T follicular helper cell (primary cell): ENCODE measurements at regions not wholly inside any gene's neighbourhood (a gene's known extent, or its start where the extent isn't known, plus 50 kb on each side); places are given as distances from the start of the nearest gene placed in this dataset.
"Not testable (repeated sequence)": the region's sequence is repeated elsewhere in the genome, so short reads cannot be mapped to it uniquely, and the experiment has no call there.

ENCODE experiments used
- DNase-seq: peaks from one replicate; pipeline ENCODE4 v3.0.0-alpha.2; 2020; ENCODE audit warnings: low read depth

DNA sequence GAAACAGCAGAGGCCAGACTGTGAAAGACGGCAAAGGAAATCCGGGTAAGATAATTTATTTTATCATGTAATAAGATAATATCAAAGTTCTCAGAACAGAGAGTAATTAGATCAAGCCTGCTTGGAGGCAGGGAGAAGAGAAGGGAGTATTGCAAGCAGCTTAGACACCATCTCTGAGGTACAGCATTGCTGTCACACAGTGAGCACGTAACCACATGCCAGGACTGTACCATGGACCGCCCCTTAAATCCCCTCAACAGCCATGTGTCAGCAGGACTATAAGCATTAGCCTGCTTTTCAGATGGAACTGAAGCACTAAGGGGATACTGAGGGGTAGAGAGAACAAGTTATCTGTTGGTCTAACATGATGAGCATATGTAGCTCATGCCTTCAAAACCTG, 141.5 kb downstream of the C6orf118 start:
- DNase-seq: no peak

DNA sequence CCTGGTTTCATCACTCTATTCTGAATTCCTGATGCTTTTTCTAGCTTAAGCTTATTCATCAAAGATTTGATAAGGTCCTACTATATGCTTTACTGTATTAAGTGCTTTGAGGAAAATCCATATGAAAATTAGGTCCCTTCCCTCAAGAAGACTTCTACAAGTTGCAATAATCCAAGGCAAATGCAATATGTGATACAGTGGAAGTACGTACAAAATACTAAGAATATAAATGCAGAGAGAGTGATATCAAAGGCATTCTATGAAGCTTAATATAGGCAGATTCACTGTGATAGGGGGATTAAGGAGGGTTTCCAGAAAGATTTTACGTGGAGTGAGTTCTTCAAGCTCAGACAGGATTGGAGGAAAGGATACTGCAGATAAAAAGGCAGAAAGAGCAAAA, 142.1 kb downstream of the C6orf118 start:
- DNase-seq: no peak

DNA sequence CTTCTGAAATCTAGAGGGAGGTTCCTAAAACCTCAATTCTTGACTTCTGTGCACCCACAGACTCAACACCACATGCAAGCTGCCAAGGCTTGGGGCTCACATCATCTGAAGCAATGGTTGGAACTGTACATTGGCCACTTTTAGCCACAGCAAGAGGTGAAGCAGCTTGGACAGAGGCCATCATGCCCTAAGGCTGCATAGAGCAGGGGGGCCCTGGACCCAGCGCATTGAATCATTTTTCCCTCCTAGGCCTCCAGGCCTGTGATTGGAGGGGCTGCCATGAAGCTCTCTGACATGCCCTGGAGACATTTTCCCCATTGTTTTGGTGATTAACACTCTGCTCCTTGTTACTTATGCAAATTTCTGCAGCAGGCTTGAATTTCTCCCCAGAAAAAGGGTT, 145.9 kb downstream of the C6orf118 start:
- DNase-seq: no peak

DNA sequence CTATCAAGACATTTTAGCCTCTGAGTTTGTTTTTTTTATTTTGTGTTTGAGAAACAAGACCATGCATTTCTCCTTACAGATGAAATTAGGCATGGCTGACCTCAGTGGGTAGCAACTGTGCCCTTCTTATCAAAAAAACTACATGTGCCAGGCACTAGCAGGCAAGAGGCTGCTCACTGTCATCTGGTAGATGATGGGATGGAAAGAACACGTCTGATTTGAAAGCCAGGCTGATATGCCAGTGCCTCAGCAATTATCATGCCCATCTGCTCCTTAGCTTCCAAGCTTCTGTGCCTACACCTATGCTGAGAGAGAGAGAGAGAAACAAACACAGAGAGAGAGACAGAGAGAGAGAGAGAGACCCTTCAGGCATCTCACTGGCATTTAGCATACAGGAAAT, 149.9 kb downstream of the C6orf118 start:
- no peak for DNase-seq

GRCh38 chr6:165146456-165146855, 162.9 kb downstream of the C6orf118 start:
- DNase-seq: no peak

- no peak for DNase-seq
Measured at GRCh38 chr6:165135889-165136288, 173.5 kb downstream of the C6orf118 start.

- no peak for DNase-seq
Measured at GRCh38 chr6:165129086-165129485, 180.3 kb downstream of the C6orf118 start.

- DNase-seq: not testable (repeated sequence)
Measured at GRCh38 chr6:165127743-165128142, 181.7 kb downstream of the C6orf118 start.

- DNase-seq: not testable (repeated sequence)
Measured at GRCh38 chr6:165124681-165125080, 184.7 kb downstream of the C6orf118 start.

DNA sequence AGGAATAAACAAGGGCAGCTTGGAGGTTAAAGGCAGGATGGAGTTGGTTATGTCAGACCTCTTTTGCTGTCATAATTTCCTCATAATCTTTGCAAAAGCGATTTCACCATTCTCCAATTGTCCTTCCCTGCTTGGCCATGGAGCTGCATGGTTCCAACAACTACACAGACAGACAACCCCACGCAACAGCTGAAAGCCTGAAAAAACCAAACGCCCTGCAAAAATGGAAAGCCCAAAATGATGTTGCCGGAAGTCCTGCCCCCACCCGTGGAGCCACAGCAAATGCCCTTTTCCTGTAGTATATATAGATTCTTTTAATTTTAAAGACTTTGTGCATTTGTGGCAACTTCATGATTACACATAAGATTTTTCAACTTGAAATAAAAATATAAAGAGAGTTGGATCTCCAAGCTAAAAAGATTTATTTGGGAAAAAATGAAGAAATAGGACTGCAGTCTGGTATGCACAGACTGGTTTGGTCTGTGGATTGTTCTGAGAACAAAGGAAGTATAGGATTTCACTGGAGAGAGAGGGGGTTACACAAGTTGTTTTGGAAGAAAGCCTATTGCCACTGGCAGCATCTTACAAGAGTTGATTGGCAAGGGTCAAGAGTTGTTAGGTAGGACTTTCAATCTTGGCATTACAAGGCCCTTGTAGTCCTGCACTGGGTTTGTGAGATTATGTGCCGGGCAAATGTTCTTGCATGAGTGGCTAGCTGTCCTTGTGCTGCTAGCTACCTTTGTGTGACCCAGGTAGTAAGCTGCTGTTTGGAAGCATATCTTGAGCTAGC, 190.0 kb downstream of the C6orf118 start:
- no peak for DNase-seq

- DNase-seq: no peak
Measured at GRCh38 chr6:165118736-165119135, 190.7 kb downstream of the C6orf118 start.

DNA sequence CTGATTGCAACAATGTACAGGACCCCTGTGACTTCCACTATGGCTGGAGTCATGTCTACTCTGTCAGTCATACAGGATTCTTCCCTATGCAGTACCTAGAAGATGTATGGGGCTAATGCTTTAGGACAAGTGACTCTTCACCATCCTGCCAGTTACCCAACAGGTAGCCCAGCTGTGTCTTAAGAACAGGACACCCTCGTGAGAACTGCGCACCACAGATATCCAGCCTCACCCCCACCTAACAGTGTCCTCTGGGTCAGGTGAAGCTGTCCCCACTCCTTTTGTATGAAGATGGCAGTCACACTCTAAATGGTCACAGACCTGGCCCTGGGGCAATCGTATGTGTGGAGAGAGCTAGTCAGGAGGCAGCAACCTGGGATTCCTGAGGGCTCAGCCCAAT, 191.6 kb downstream of the C6orf118 start:
- DNase-seq: no peak

DNA sequence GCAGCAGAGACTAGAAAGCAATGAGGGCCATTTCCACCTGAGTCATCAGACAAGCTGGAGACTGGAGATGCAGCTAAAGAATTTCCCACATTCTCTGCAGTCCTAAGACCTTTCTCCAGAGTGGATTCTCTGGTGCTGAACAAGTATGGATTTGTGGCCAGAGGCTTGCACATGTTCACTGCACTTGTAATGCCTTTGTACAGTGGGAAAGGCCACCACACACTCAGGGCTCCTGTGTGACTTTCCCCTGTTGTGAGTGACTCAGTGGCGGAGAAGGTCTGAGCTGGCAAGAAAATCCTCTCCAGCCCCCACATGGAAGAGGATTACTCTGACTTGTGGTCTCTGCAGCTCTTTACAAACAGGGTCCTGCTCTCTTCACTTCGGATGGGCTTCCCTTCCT, 192.3 kb downstream of the C6orf118 start:
- DNase-seq: no peak

- no peak for DNase-seq
Measured at GRCh38 chr6:165110860-165111259, 198.5 kb downstream of the C6orf118 start.

- DNase-seq: no peak
Measured at GRCh38 chr6:165109011-165109410, 200.4 kb downstream of the C6orf118 start.

GRCh38 chr6:165106261-165106660, 203.1 kb downstream of the C6orf118 start:
- DNase-seq: no peak

- DNase-seq: no peak
Measured at GRCh38 chr6:165098165-165098564, 211.2 kb downstream of the C6orf118 start.

DNA sequence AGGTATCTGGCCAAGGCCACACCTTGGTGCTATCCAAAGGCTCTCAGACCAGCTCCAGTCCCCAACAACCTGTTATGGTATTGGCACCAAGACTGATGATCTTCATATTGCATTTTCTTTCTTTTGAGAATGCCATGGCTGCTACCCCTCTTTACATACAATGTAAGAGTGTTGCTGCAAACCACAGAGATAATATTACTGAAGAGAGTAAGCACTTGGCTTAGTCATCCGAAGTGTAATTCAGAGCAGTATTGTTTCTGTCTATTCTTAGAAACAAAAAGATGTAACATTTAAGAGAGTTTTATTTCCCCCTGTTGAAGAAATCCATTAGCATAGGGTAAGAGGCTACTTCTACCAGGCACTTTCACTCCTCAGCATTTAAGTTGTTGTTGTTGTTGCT, 212.5 kb downstream of the C6orf118 start:
- no peak for DNase-seq

DNA sequence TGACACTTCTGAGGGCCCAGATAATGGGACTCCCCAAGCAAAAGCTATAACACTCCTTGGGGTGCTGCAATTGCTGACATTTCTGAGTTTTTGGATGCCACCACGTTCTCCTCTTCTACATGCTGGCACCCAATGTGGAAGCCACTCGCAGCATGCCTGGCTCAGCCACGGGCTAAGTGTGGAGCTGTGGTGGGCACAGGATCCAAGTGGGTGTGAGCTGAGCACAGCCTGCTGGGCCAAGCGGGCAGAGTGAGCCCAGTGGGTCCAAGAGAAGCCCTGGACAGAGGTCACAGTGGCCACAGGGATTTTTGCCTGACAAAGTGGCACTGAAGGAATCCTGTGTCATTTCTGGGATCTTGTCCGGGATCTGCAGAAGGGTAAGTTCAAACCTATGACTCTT, 213.2 kb downstream of the C6orf118 start:
- no peak for DNase-seq

DNA sequence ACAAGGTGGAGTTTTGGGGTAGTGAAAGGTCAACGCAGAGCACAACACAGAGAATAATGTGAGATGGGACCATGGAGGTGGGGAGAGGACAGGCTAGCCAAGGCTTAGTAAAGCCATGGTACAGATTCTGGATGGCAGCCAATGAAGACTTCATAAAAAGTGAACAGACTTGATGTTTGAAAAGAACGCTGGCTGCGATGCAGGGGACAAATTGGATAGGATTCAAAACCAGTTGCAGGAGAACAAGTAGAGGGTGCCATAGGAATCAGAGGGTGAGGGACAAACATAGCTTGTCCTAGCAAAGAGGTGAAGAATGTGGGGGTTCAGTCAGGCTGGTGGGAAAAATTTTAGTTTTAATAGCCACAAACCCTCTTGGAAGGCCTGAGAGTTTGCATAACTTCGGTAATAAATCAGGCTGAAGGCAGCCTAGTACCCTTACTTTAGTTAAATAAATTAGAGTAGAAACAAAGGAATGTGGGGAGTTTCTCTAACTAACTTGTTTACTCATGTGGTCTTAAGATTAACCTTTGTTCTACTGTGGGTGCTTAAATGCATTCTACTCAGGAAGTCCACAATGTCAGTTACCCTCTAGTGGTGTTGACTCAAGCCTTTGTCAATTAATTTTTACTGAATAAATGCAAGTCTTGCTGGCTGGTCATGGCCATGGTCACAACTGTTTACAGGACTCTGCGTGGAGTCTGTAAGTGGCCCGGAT, 216.4 kb downstream of the C6orf118 start:
- DNase-seq: no peak

- DNase-seq: no peak
Measured at GRCh38 chr6:165091121-165091785, 218.2 kb downstream of the C6orf118 start.

GRCh38 chr6:165090242-165090641, 219.2 kb downstream of the C6orf118 start:
- no peak for DNase-seq

DNA sequence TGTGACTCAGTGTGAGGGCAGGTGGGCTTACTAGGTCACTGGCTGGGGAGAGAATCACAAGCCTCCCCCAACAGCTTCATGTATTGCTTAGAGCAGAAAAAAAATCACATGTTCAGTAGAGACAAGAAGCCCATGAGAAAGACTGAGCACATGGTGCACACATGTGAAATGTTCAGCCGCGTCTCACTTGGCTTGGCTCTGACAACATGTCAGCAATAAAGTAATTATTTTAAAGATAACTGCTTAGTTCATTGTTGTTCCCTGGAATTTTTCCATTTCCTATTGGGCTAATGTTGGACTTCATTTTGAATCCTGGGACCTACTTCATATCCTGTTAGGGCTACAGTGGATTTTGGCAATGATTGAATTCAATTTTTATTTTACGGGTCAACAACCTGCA, 222.6 kb downstream of the C6orf118 start:
- DNase-seq: no peak
